T-cell (primary cell): ENCODE measurements at regions not wholly inside any gene's neighbourhood (a gene's known extent, or its start where the extent isn't known, plus 50 kb on each side); places are given as distances from the start of the nearest gene placed in this dataset.
"Not testable (repeated sequence)": the region's sequence is repeated elsewhere in the genome, so short reads cannot be mapped to it uniquely, and the experiment has no call there.

Experiments used
- ATAC-seq, 4 experiments: fragments of 200-7000 bp in 3 of 4; fragments of 150-1000 bp in 1 of 4; cut with Tn5 transposase; replicated peaks in 1 of 4; 1 replicate in 3 of 4; 2 replicates in 1 of 4; pipeline ENCODE4 v1.10.0; 2021; ENCODE audit warnings: moderate library complexity in 3 of 4, mild to moderate bottlenecking in 2 of 4, moderate number of reproducible peaks in 1 of 4
- CTCF ChIA-PET, 2 donors: fragments of 300-600 bp; sonication (Branson Sonifier 250); formaldehyde crosslinking; loops; one replicate each; lab custom pipeline; 2022; ENCODE audit warnings: antibody characterized with exemption in 2 of 2; lab: Charles Lee
- POLR2A ChIA-PET, 2 donors: fragments of 300-600 bp; sonication (Branson Sonifier 250); formaldehyde crosslinking; loops; one replicate each; lab custom pipeline; 2022; ENCODE audit warnings: antibody characterized with exemption in 2 of 2; lab: Charles Lee
- DNase-seq, 35 experiments: peaks; one replicate each; pipeline versions ENCODE4 v3.0.0 to v3.0.0-alpha.2; 2013 to 2023
- H3K27ac ChIP-seq: one replicate; pipeline ENCODE4 v1.5.1; 2013; ENCODE audit warnings: low read length
- H3K27me3 ChIP-seq, 2 experiments: replicated peaks in 1 of 2; 1 replicate in 1 of 2; 2 replicates in 1 of 2; pipeline versions ENCODE4 v1.6.1 to v1.7.0; 2013; ENCODE audit warnings: low read length in 1 of 2, mixed read lengths in 1 of 2; ENCODE audit not compliant: control insufficient read depth in 2 of 2, insufficient read depth in 2 of 2; ENCODE audit errors: extremely low read depth in 1 of 2
- H3K36me3 ChIP-seq, 2 donors: 1 replicate in 1 of 2; 2 replicates in 1 of 2; pipeline versions ENCODE4 v1.6.1 to v1.7.0; 2013; ENCODE audit warnings: low read length in 1 of 2; ENCODE audit not compliant: control insufficient read depth in 2 of 2, insufficient read depth in 1 of 2; ENCODE audit errors: extremely low read depth in 1 of 2
- H3K4me1 ChIP-seq, 2 experiments: 1 replicate in 1 of 2; 2 replicates in 1 of 2; pipeline versions ENCODE4 v1.6.1 to v1.7.0; 2013; ENCODE audit warnings: low read length in 2 of 2, mixed read lengths in 1 of 2; ENCODE audit not compliant: insufficient read depth in 2 of 2, control insufficient read depth in 1 of 2; ENCODE audit errors: extremely low read depth in 1 of 2
- H3K4me3 ChIP-seq, 2 donors: 1 replicate in 1 of 2; 2 replicates in 1 of 2; pipeline versions ENCODE4 v1.5.1 to v1.7.0; 2013; ENCODE audit warnings: mild to moderate bottlenecking in 2 of 2, low read length in 1 of 2, moderate library complexity in 1 of 2; ENCODE audit not compliant: control insufficient read depth in 1 of 2; ENCODE audit errors: extremely low read depth in 1 of 2
- H3K9me3 ChIP-seq: 2 replicates; pipeline ENCODE4 v1.7.0; 2013
- H3K27ac Mint-ChIP-seq, 2 donors: one replicate each; pipeline ENCODE4 v1.8.0; 2020 to 2021; ENCODE audit warnings: mild to moderate bottlenecking in 2 of 2, mixed read lengths in 2 of 2
- H3K27me3 Mint-ChIP-seq, 2 donors: one replicate each; pipeline ENCODE4 v1.8.0; 2021 to 2022; ENCODE audit warnings: mixed read lengths in 2 of 2
- H3K36me3 Mint-ChIP-seq: one replicate; pipeline ENCODE4 v1.8.0; 2021; ENCODE audit warnings: mixed read lengths
- H3K4me1 Mint-ChIP-seq, 3 donors: one replicate each; pipeline ENCODE4 v1.8.0; 2020 to 2022; ENCODE audit warnings: mixed read lengths in 3 of 3, mild to moderate bottlenecking in 1 of 3
- H3K4me3 Mint-ChIP-seq, 3 donors: one replicate each; pipeline ENCODE4 v1.8.0; 2020 to 2022; ENCODE audit warnings: mild to moderate bottlenecking in 3 of 3, mixed read lengths in 3 of 3, moderate library complexity in 3 of 3
- H3K9me3 Mint-ChIP-seq, 3 donors: one replicate each; pipeline ENCODE4 v1.8.0; 2020 to 2022; ENCODE audit warnings: mixed read lengths in 3 of 3
- WGBS: methylation state at CpG from one replicate; pipeline ENCODE4 v1.1.5; 2013; ENCODE audit warnings: missing lambda C conversion rate; ENCODE audit not compliant: insufficient coverage; 5-methylcytosine and 5-hydroxymethylcytosine counted together

GRCh38 chr18:30810580-30810979, 232.0 kb downstream of the DSC3 start:
- H3K27me3 ChIP-seq = no peaks in the 10 kb centered on the region
- H3K36me3 ChIP-seq = no peaks in the 10 kb centered on the region
- DNase-seq = no peak
- Mint-ChIP-seq H3K27me3 (no peaks in the 10 kb centered on the region), H3K4me3 (no peak overlapping the region), H3K36me3 (no peaks in the 10 kb centered on the region), H3K27ac (no peak overlapping the region), H3K4me1 (no peaks in the 10 kb centered on the region), H3K9me3 (peaks cover 5 to 21% (median 20%) of the 10 kb centered on the region in 3 donors)
- ATAC-seq = no peak
- no peaks in the 10 kb centered on the region for H3K4me1 ChIP-seq
- ChIA-PET CTCF (no interaction called here), POLR2A (no interaction called here)
- H3K4me3 ChIP-seq = no peak overlapping the region
- no peaks in the 10 kb centered on the region for H3K9me3 ChIP-seq
- H3K27ac ChIP-seq = no peak overlapping the region

GRCh38 chr18:30806823-30807222, 235.7 kb downstream of the DSC3 start:
- no peaks in the 10 kb centered on the region for H3K36me3 ChIP-seq
- no peak overlapping the region for H3K4me3 ChIP-seq
- H3K27me3 Mint-ChIP-seq = no peaks in the 10 kb centered on the region
- ChIA-PET CTCF (no interaction called here), POLR2A (no interaction called here)
- no peak for DNase-seq
- no peaks in the 10 kb centered on the region for H3K9me3 ChIP-seq
- H3K4me1 ChIP-seq = no peaks in the 10 kb centered on the region
- no peak overlapping the region for H3K27ac ChIP-seq
- no peak for ATAC-seq
- peaks cover 7 to 23% (median 22%) of the 10 kb centered on the region in 3 donors for H3K9me3 Mint-ChIP-seq
- H3K36me3 Mint-ChIP-seq = no peaks in the 10 kb centered on the region
- H3K4me3 Mint-ChIP-seq = no peak overlapping the region
- no peaks in the 10 kb centered on the region for H3K4me1 Mint-ChIP-seq
- H3K27ac Mint-ChIP-seq = no peak overlapping the region
- no peaks in the 10 kb centered on the region for H3K27me3 ChIP-seq

- H3K36me3 ChIP-seq = no peaks in the 10 kb centered on the region
- no peak for DNase-seq
- H3K9me3 ChIP-seq = no peaks in the 10 kb centered on the region
- CTCF ChIA-PET = no interaction called here
- no peaks in the 10 kb centered on the region for H3K4me1 ChIP-seq
- POLR2A ChIA-PET = no interaction called here
- peaks cover 10 to 17% (median 10%) of the 10 kb centered on the region in 3 donors for H3K9me3 Mint-ChIP-seq
- H3K4me3 ChIP-seq = no peak overlapping the region
- H3K27me3 ChIP-seq = no peaks in the 10 kb centered on the region
- H3K27ac ChIP-seq = no peak overlapping the region
- H3K36me3 Mint-ChIP-seq = no peaks in the 10 kb centered on the region
- WGBS = no CpG with 5 or more reads among the region's 1 CpG
- no peaks in the 10 kb centered on the region for H3K4me1 Mint-ChIP-seq
- ATAC-seq = no peak
- H3K4me3 Mint-ChIP-seq = no peak overlapping the region
- H3K27me3 Mint-ChIP-seq = no peaks in the 10 kb centered on the region
- H3K27ac Mint-ChIP-seq = no peak overlapping the region
Measured at GRCh38 chr18:30800800-30801199, 241.7 kb downstream of the DSC3 start.

GRCh38 chr18:30792051-30792450, 250.5 kb downstream of the DSC3 start:
- H3K27me3 Mint-ChIP-seq = no peaks in the 10 kb centered on the region
- H3K4me3 ChIP-seq = no peak overlapping the region
- H3K4me1 Mint-ChIP-seq = no peaks in the 10 kb centered on the region
- no peaks in the 10 kb centered on the region for H3K27me3 ChIP-seq
- no peak overlapping the region for H3K4me3 Mint-ChIP-seq
- H3K4me1 ChIP-seq = no peaks in the 10 kb centered on the region
- H3K36me3 ChIP-seq = no peaks in the 10 kb centered on the region
- DNase-seq (no peak), ATAC-seq (no peak)
- ChIA-PET POLR2A (no interaction called here), CTCF (no interaction called here)
- H3K36me3 Mint-ChIP-seq = no peaks in the 10 kb centered on the region
- WGBS = 83% methylated on average over 4 of the region's 7 CpGs
- no peaks in the 10 kb centered on the region for H3K9me3 ChIP-seq
- no peak overlapping the region for H3K27ac Mint-ChIP-seq
- peaks cover 11 to 16% (median 14%) of the 10 kb centered on the region in 3 donors for H3K9me3 Mint-ChIP-seq
- H3K27ac ChIP-seq = no peak overlapping the region

GRCh38 chr18:30788411-30788991, 254.0 kb downstream of the DSC3 start:
- 88% methylated on average over 9 of the region's 22 CpGs for WGBS
- H3K36me3 ChIP-seq, H3K4me1 Mint-ChIP-seq, ATAC-seq, POLR2A ChIA-PET, H3K36me3 Mint-ChIP-seq, H3K27me3 Mint-ChIP-seq, CTCF ChIA-PET, H3K4me3 Mint-ChIP-seq, H3K27ac Mint-ChIP-seq, H3K4me3 ChIP-seq, H3K27me3 ChIP-seq, DNase-seq, H3K4me1 ChIP-seq, H3K9me3 ChIP-seq, H3K27ac ChIP-seq: not testable (repeated sequence)
- peaks cover 11 to 16% (median 16%) of the 10 kb centered on the region in 3 donors for H3K9me3 Mint-ChIP-seq

- Mint-ChIP-seq H3K9me3 (peaks cover 13 to 25% (median 21%) of the 10 kb centered on the region in 3 donors), H3K4me1 (no peaks in the 10 kb centered on the region), H3K36me3 (no peaks in the 10 kb centered on the region), H3K27ac (no peak overlapping the region), H3K4me3 (no peak overlapping the region), H3K27me3 (no peaks in the 10 kb centered on the region)
- Histone ChIP-seq H3K27me3 (no peaks in the 10 kb centered on the region), H3K36me3 (no peaks in the 10 kb centered on the region), H3K27ac (no peak overlapping the region), H3K4me1 (no peaks in the 10 kb centered on the region), H3K9me3 (no peaks in the 10 kb centered on the region), H3K4me3 (no peak overlapping the region)
- ChIA-PET POLR2A (no interaction called here), CTCF (no interaction called here)
- no peak for ATAC-seq
- no peak for DNase-seq
Measured at GRCh38 chr18:30787410-30787809, 255.1 kb downstream of the DSC3 start.

GRCh38 chr18:30781601-30782000, 260.9 kb downstream of the DSC3 start:
- Histone ChIP-seq H3K4me1 (no peaks in the 10 kb centered on the region), H3K27me3 (no peaks in the 10 kb centered on the region), H3K4me3 (no peak overlapping the region), H3K27ac (no peak overlapping the region), H3K9me3 (no peaks in the 10 kb centered on the region), H3K36me3 (no peaks in the 10 kb centered on the region)
- ATAC-seq = no peak
- ChIA-PET CTCF (no interaction called here), POLR2A (no interaction called here)
- 75% methylated on average over 2 of the region's 2 CpGs for WGBS
- H3K9me3 Mint-ChIP-seq = peaks cover 11 to 29% (median 21%) of the 10 kb centered on the region in 3 donors
- no peaks in the 10 kb centered on the region for H3K27me3 Mint-ChIP-seq
- no peak overlapping the region for H3K27ac Mint-ChIP-seq
- DNase-seq = no peak
- no peak overlapping the region for H3K4me3 Mint-ChIP-seq
- H3K4me1 Mint-ChIP-seq = no peaks in the 10 kb centered on the region
- no peaks in the 10 kb centered on the region for H3K36me3 Mint-ChIP-seq
